Stimulated activated CD4-positive, alpha-beta T cell treated with anti-CD3 and anti-CD28 coated beads, Interleukin-15, amount 100 ng/mL, for 24 hours (primary cell): ENCODE measurements at regions not wholly inside any gene's neighbourhood (a gene's known extent, or its start where the extent isn't known, plus 50 kb on each side); places are given as distances from the start of the nearest gene placed in this dataset.

ENCODE experiments used
- DNase-seq: peaks from one replicate; pipeline ENCODE4 v3.0.0-alpha.2; 2020

GRCh38 chr2:158006961-158007719, 94.5 kb upstream of the UPP2 start:
- peak; percentile 11 for DNase-seq

GRCh38 chr2:158004126-158004764, 97.4 kb upstream of the UPP2 start:
- no peak for DNase-seq

GRCh38 chr2:158002079-158002478, 99.6 kb upstream of the UPP2 start:
- DNase-seq = no peak

GRCh38 chr2:157996799-157997198, 104.9 kb upstream of the UPP2 start:
- no peak for DNase-seq

GRCh38 chr2:157995117-157995516, 106.6 kb upstream of the UPP2 start:
- no peak for DNase-seq

- no peak for DNase-seq
Observed at GRCh38 chr2:157991932-157992331, 109.7 kb upstream of the UPP2 start.

GRCh38 chr2:157990173-157990572, 111.5 kb upstream of the UPP2 start:
- DNase-seq = no peak

- DNase-seq = no peak
Observed at GRCh38 chr2:157989227-157989626, 112.4 kb upstream of the UPP2 start.

GRCh38 chr2:157986761-157987160, 110.6 kb upstream of the ACVR1 start:
- no peak for DNase-seq

GRCh38 chr2:157984866-157985265, 108.7 kb upstream of the ACVR1 start:
- DNase-seq = no peak

- no peak for DNase-seq
Observed at GRCh38 chr2:157980020-157980419, 103.9 kb upstream of the ACVR1 start.

GRCh38 chr2:157971702-157972101, 95.6 kb upstream of the ACVR1 start:
- DNase-seq = no peak

GRCh38 chr2:157967856-157968255, 91.7 kb upstream of the ACVR1 start:
- DNase-seq = no peak

- no peak for DNase-seq
Observed at GRCh38 chr2:157959249-157959648, 83.1 kb upstream of the ACVR1 start.

GRCh38 chr2:157957596-157957995, 81.5 kb upstream of the ACVR1 start:
- no peak for DNase-seq

- DNase-seq = no peak
Observed at GRCh38 chr2:157952558-157952957, 76.4 kb upstream of the ACVR1 start.

- no peak for DNase-seq
Observed at GRCh38 chr2:157948856-157949255, 72.7 kb upstream of the ACVR1 start.

- no peak for DNase-seq
Observed at GRCh38 chr2:157946919-157947557, 70.9 kb upstream of the ACVR1 start.

- DNase-seq = no peak
Observed at GRCh38 chr2:157940024-157940423, 63.9 kb upstream of the ACVR1 start.

- no peak for DNase-seq
Observed at GRCh38 chr2:157938556-157938955, 62.4 kb upstream of the ACVR1 start.

GRCh38 chr2:157936406-157936805, 60.3 kb upstream of the ACVR1 start:
- no peak for DNase-seq

- no peak for DNase-seq
Observed at GRCh38 chr2:157935378-157935906, 59.3 kb upstream of the ACVR1 start.

GRCh38 chr2:157934684-157935377, 58.7 kb upstream of the ACVR1 start:
- no peak for DNase-seq
